Prostate gland (tissue), 2 donors: ENCODE measurements at regions not wholly inside any gene's neighbourhood (a gene's known extent, or its start where the extent isn't known, plus 50 kb on each side); places are given as distances from the start of the nearest gene placed in this dataset.

Experiments
- CTCF ChIP-seq, 4 experiments: fragments of 200-600 bp in 2 of 4; fragments of 450-650 bp in 2 of 4; sonication (generic) in 2 of 4; IDR thresholded peaks; 1 replicate in 3 of 4; 2 replicates in 1 of 4; pipeline ENCODE4 v1.5.1; 2016 to 2019; ENCODE audit warnings: antibody characterized with exemption in 4 of 4, mild to moderate bottlenecking in 2 of 4, moderate library complexity in 2 of 4
- POLR2A ChIP-seq: fragments of 450-650 bp; IDR thresholded peaks from one replicate; pipeline ENCODE4 v1.6.1; 2016; ENCODE audit warnings: antibody characterized with exemption, mild to moderate bottlenecking

GRCh38 chr4:149017002-149017734 is 575.0 kb upstream of the NR3C2 start:
- TF ChIP-seq POLR2A (no peak), CTCF (IDR thresholded peaks at IDR 0.05) (no peak)
